ENCODE measurements at regions not wholly inside any gene's neighbourhood (a gene's known extent, or its start where the extent isn't known, plus 50 kb on each side); places are given as distances from the start of the nearest gene placed in this dataset.

- Mint-ChIP-seq H3K27ac (ENCODE audit: unreplicated experiment) (no peak overlapping the region), H3K36me3 (ENCODE audit: low read depth, unreplicated experiment) (no peaks in the 10 kb centered on the region), H3K4me1 (ENCODE audit: unreplicated experiment) (no peaks in the 10 kb centered on the region), H3K9me3 (ENCODE audit: unreplicated experiment) (no peaks in the 10 kb centered on the region), H3K4me3 (ENCODE audit: unreplicated experiment) (no peak overlapping the region), H3K27me3 (ENCODE audit: unreplicated experiment) (peaks cover 2% of the 10 kb centered on the region)
- TF ChIP-seq CTCF (IDR thresholded peaks at IDR 0.05; ENCODE audit: unreplicated experiment), result no peak
- DNase-seq (ENCODE audit: low spot score), result no peak
Observed at GRCh38 chr6:115768500-115768899, 292.2 kb downstream of the FRK start.

- H3K36me3 Mint-ChIP-seq (ENCODE audit: low read depth, unreplicated experiment), result no peaks in the 10 kb centered on the region
- no peaks in the 10 kb centered on the region for H3K4me1 Mint-ChIP-seq (ENCODE audit: unreplicated experiment)
- peaks cover 2% of the 10 kb centered on the region for H3K27me3 Mint-ChIP-seq (ENCODE audit: unreplicated experiment)
- no peak overlapping the region for H3K27ac Mint-ChIP-seq (ENCODE audit: unreplicated experiment)
- no peak overlapping the region for H3K4me3 Mint-ChIP-seq (ENCODE audit: unreplicated experiment)
- no peak for TF ChIP-seq CTCF (IDR thresholded peaks at IDR 0.05; ENCODE audit: unreplicated experiment)
- H3K9me3 Mint-ChIP-seq (ENCODE audit: unreplicated experiment), result no peaks in the 10 kb centered on the region
- DNase-seq (ENCODE audit: low spot score), result no peak
Observed at GRCh38 chr6:115767931-115768330, 292.8 kb downstream of the FRK start.

DNA sequence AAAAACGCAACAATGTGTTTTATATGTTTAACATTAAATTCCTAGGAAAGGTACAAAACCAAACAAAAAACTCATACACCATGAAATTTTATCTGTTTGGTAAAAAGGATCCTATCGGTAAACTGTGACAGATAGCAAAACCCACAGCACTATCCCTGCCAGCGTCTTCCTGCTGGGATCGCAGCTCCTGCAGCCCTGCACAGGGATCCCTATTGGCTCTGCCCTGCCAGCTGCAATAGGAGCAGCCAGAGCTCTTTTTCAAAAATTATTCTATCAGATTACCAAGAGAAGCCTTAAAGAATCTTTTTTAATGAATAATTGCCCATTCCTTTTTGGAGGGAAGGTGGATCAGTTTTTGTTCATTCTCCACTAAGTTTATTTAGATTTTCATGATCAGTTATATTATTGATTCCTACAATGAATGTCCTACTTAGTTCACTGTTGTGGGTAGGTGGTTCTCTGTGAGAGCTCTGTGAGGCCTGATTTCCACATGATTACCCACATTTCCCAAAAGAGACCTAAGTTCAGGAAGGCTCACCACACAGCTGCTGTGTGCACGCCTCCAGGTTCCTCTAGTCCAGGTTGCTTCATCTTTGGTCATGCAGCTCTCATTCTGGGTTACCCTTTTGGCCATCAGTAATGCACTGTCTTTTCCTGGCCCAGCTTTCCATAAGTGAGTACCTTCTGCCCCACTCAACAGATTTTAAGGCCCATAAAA is 293.8 kb downstream of the FRK start:
- Mint-ChIP-seq H3K4me1 (ENCODE audit: unreplicated experiment) (no peaks in the 10 kb centered on the region), H3K4me3 (ENCODE audit: unreplicated experiment) (no peak overlapping the region), H3K9me3 (ENCODE audit: unreplicated experiment) (no peaks in the 10 kb centered on the region), H3K27me3 (ENCODE audit: unreplicated experiment) (peaks cover 4% of the 10 kb centered on the region), H3K36me3 (ENCODE audit: low read depth, unreplicated experiment) (no peaks in the 10 kb centered on the region), H3K27ac (ENCODE audit: unreplicated experiment) (no peak overlapping the region)
- TF ChIP-seq CTCF (IDR thresholded peaks at IDR 0.05; ENCODE audit: unreplicated experiment), result no peak
- DNase-seq (ENCODE audit: low spot score), result no peak

DNA sequence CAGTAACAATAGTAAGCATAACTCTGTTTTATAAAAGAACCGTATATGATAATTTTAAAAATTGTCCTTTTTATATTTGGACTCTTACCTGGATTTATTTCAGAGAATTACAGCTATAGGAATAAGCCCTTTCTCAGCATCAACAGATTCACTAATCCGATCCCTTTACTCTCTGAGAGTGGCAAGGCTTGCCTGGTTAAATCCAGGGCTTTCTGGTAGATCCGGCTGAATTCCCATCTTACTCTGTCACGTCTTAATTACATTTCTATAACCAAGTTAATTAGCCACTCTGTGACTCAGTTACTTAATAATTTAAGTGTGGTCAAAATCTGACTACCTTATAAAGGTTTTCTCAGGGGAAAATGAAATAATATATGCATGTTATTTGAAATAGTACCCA is 294.7 kb downstream of the FRK start:
- Mint-ChIP-seq H3K27me3 (ENCODE audit: unreplicated experiment) (peaks cover 4% of the 10 kb centered on the region), H3K36me3 (ENCODE audit: low read depth, unreplicated experiment) (no peaks in the 10 kb centered on the region), H3K27ac (ENCODE audit: unreplicated experiment) (no peak overlapping the region), H3K4me3 (ENCODE audit: unreplicated experiment) (no peak overlapping the region), H3K9me3 (ENCODE audit: unreplicated experiment) (no peaks in the 10 kb centered on the region), H3K4me1 (ENCODE audit: unreplicated experiment) (no peaks in the 10 kb centered on the region)
- no peak for TF ChIP-seq CTCF (IDR thresholded peaks at IDR 0.05; ENCODE audit: unreplicated experiment)
- no peak for DNase-seq (ENCODE audit: low spot score)

GRCh38 chr6:115759051-115759450 is 301.6 kb downstream of the FRK start:
- no peaks in the 10 kb centered on the region for H3K36me3 Mint-ChIP-seq (ENCODE audit: low read depth, unreplicated experiment)
- DNase-seq (ENCODE audit: low spot score), result no peak
- no peaks in the 10 kb centered on the region for H3K9me3 Mint-ChIP-seq (ENCODE audit: unreplicated experiment)
- H3K4me1 Mint-ChIP-seq (ENCODE audit: unreplicated experiment), result no peaks in the 10 kb centered on the region
- H3K27me3 Mint-ChIP-seq (ENCODE audit: unreplicated experiment), result peaks cover 2% of the 10 kb centered on the region
- H3K4me3 Mint-ChIP-seq (ENCODE audit: unreplicated experiment), result no peak overlapping the region
- no peak overlapping the region for H3K27ac Mint-ChIP-seq (ENCODE audit: unreplicated experiment)
- no peak for TF ChIP-seq CTCF (IDR thresholded peaks at IDR 0.05; ENCODE audit: unreplicated experiment)

Measured in endothelial cell (in vitro differentiated cells).